ENCODE measurements at regions not wholly inside any gene's neighbourhood (a gene's known extent, or its start where the extent isn't known, plus 50 kb on each side); places are given as distances from the start of the nearest gene placed in this dataset.

GRCh38 chr1:217191441-217191840 lies 439.4 kb downstream of the GPATCH2 start:
- no peak for TF ChIP-seq CTCF (IDR thresholded peaks at IDR 0.05)
- no peaks in the 10 kb centered on the region for H3K36me3 ChIP-seq
- DNase-seq = no peak
- no peak overlapping the region for H3K9ac ChIP-seq (ENCODE audit: low read depth in 2 of 2, low read length in 2 of 2)
- no peak overlapping the region for H3K27ac ChIP-seq
- intact Hi-C loops (cut with DNase I) = no loop called here
- H3K9me3 ChIP-seq = no peaks in the 10 kb centered on the region
- no peaks in the 10 kb centered on the region for H3K4me1 ChIP-seq
- no peaks in the 10 kb centered on the region for H3K27me3 ChIP-seq
- H3K4me3 ChIP-seq = no peak overlapping the region

- Histone ChIP-seq H3K4me1 (no peaks in the 10 kb centered on the region), H3K36me3 (no peaks in the 10 kb centered on the region), H3K9me3 (no peaks in the 10 kb centered on the region), H3K9ac (ENCODE audit: low read depth in 2 of 2, low read length in 2 of 2) (no peak overlapping the region), H3K27me3 (no peaks in the 10 kb centered on the region), H3K27ac (no peak overlapping the region), H3K4me3 (no peak overlapping the region)
- TF ChIP-seq CTCF (IDR thresholded peaks at IDR 0.05) = no peak
- DNase-seq = no peak
- intact Hi-C loops (cut with DNase I) = no loop called here
Measured at GRCh38 chr1:217190359-217190758, 440.5 kb downstream of the GPATCH2 start.

- no peaks in the 10 kb centered on the region for H3K9me3 ChIP-seq
- no peaks in the 10 kb centered on the region for H3K36me3 ChIP-seq
- DNase-seq = no peak
- H3K4me3 ChIP-seq = no peak overlapping the region
- no peak overlapping the region for H3K27ac ChIP-seq
- H3K27me3 ChIP-seq = no peaks in the 10 kb centered on the region
- intact Hi-C loops (cut with DNase I) = no loop called here
- TF ChIP-seq CTCF (IDR thresholded peaks at IDR 0.05) = no peak
- H3K4me1 ChIP-seq = no peaks in the 10 kb centered on the region
- H3K9ac ChIP-seq (ENCODE audit: low read depth in 2 of 2, low read length in 2 of 2) = no peak overlapping the region
Measured at GRCh38 chr1:217189362-217189761, 441.5 kb downstream of the GPATCH2 start.

- intact Hi-C loops (cut with DNase I) = no loop called here
- H3K4me1 ChIP-seq = no peaks in the 10 kb centered on the region
- no peak overlapping the region for H3K27ac ChIP-seq
- H3K27me3 ChIP-seq = no peaks in the 10 kb centered on the region
- no peaks in the 10 kb centered on the region for H3K9me3 ChIP-seq
- DNase-seq = no peak
- no peak overlapping the region for H3K4me3 ChIP-seq
- TF ChIP-seq CTCF (IDR thresholded peaks at IDR 0.05) = no peak
- no peak overlapping the region for H3K9ac ChIP-seq (ENCODE audit: low read depth in 2 of 2, low read length in 2 of 2)
- no peaks in the 10 kb centered on the region for H3K36me3 ChIP-seq
Measured at GRCh38 chr1:217188280-217189237, 442.3 kb downstream of the GPATCH2 start.

GRCh38 chr1:217186664-217187063 lies 444.2 kb downstream of the GPATCH2 start:
- Histone ChIP-seq H3K4me1 (no peaks in the 10 kb centered on the region), H3K9ac (ENCODE audit: low read depth in 2 of 2, low read length in 2 of 2) (no peak overlapping the region), H3K9me3 (no peaks in the 10 kb centered on the region), H3K4me3 (no peak overlapping the region), H3K27me3 (no peaks in the 10 kb centered on the region), H3K27ac (no peak overlapping the region), H3K36me3 (no peaks in the 10 kb centered on the region)
- DNase-seq = no peak
- TF ChIP-seq CTCF (IDR thresholded peaks at IDR 0.05) = no peak
- intact Hi-C loops (cut with DNase I) = no loop called here
